GM12892 (cell line): ENCODE measurements at regions not wholly inside any gene's neighbourhood (a gene's known extent, or its start where the extent isn't known, plus 50 kb on each side); places are given as distances from the start of the nearest gene placed in this dataset.

Experiments
- POLR2AphosphoS5 ChIP-seq: IDR thresholded peaks from 2 replicates; pipeline ENCODE4 v1.6.1; 2011; ENCODE audit warnings: low read depth, low read length, control low read depth
- TAF1 ChIP-seq: IDR thresholded peaks from 2 replicates; pipeline ENCODE4 v1.6.1; 2011; ENCODE audit warnings: low read depth, mild to moderate bottlenecking, control low read depth, low read length, borderline replicate concordance

GRCh38 chr12:113710216-113710615 is 238.5 kb upstream of the LHX5 start:
- no peak for TF ChIP-seq TAF1
- TF ChIP-seq POLR2AphosphoS5 = no peak
